Panc1 (cell line): ENCODE measurements at regions not wholly inside any gene's neighbourhood (a gene's known extent, or its start where the extent isn't known, plus 50 kb on each side); places are given as distances from the start of the nearest gene placed in this dataset.

Experiments
- ATAC-seq: fragments of 200-7000 bp; cut with Tn5 transposase; 2 replicates; pipeline ENCODE4 v1.9.1; 2020; ENCODE audit warnings: mild to moderate bottlenecking, moderate library complexity
- BruUV-seq: library from RNA; stranded (reverse); fragments of 400-500 nt; replicated peaks from 2 replicates; lab custom pipeline; 2021; lab: Mats Ljungman, UMichigan
- CTCF ChIA-PET: fragments of 300-600 bp; sonication (Branson Sonifier 250); formaldehyde crosslinking; loops from one replicate; lab custom pipeline; 2022; ENCODE audit warnings: antibody characterized with exemption; lab: Charles Lee
- POLR2A ChIA-PET: fragments of 300-600 bp; sonication (Branson Sonifier 250); formaldehyde crosslinking; loops from one replicate; lab custom pipeline; 2022; ENCODE audit warnings: antibody characterized with exemption; lab: Charles Lee
- DNase-seq: peaks from one replicate; pipeline ENCODE4 v3.0.0-alpha.2; 2010; ENCODE audit warnings: low read depth, low spot score
- H3K27ac ChIP-seq: 2 replicates; pipeline ENCODE4 v1.5.1; 2011; ENCODE audit warnings: mild to moderate bottlenecking, low read length, inconsistent platforms
- H3K27me3 ChIP-seq: fragments of 200-500 bp; sonication (Bioruptor generic); 2 replicates; pipeline ENCODE4 v1.6.0; 2014; ENCODE audit warnings: low read length, inconsistent platforms; ENCODE audit not compliant: control insufficient read depth, insufficient read depth
- H3K36me3 ChIP-seq: fragments of 200-500 bp; sonication (Bioruptor generic); 2 replicates; pipeline ENCODE4 v1.5.1; 2014; ENCODE audit warnings: inconsistent platforms, mild to moderate bottlenecking, low read length, moderate library complexity; ENCODE audit not compliant: control insufficient read depth, insufficient read depth
- H3K4me1 ChIP-seq: 2 replicates; pipeline ENCODE4 v1.5.1; 2011; ENCODE audit warnings: inconsistent platforms, mild to moderate bottlenecking, low read length, moderate library complexity; ENCODE audit not compliant: control insufficient read depth, insufficient read depth
- H3K4me3 ChIP-seq, 2 experiments: 2 replicates each; pipeline ENCODE4 v1.5.1; 2011 to 2012; ENCODE audit warnings: low read depth in 2 of 2, low read length in 2 of 2, mild to moderate bottlenecking in 2 of 2, inconsistent platforms in 1 of 2, moderate library complexity in 1 of 2
- H3K9me3 ChIP-seq: fragments of 200-500 bp; sonication (Bioruptor generic); 2 replicates; pipeline ENCODE4 v1.5.1; 2014; ENCODE audit warnings: low read depth, mild to moderate bottlenecking, inconsistent platforms, low read length, moderate library complexity; ENCODE audit not compliant: control insufficient read depth, insufficient read depth
- POLR2AphosphoS5 ChIP-seq: IDR thresholded peaks from 2 replicates; pipeline ENCODE4 v1.6.1; 2012; ENCODE audit warnings: mild to moderate bottlenecking, low read depth, low read length, moderate library complexity
- SIN3A ChIP-seq: IDR thresholded peaks from 2 replicates; pipeline ENCODE4 v1.6.1; 2012; ENCODE audit warnings: low read depth, mild to moderate bottlenecking, low read length, moderate library complexity, borderline replicate concordance; ENCODE audit not compliant: insufficient read depth
- TCF7L2 ChIP-seq: IDR thresholded peaks from 2 replicates; pipeline ENCODE4 v1.6.1; 2011; ENCODE audit warnings: mild to moderate bottlenecking, low read depth, low read length, inconsistent platforms
- in situ Hi-C: cut with HindIII; loops from 2 replicates; pipeline ENCODE4 v1.10.0; 2016; ENCODE audit warnings: low sequenced_read_pairs, low pct_unique_long_range_greater_than_20kb
- intact Hi-C: fragments of 100-400 bp; cut with micrococcal nuclease; formaldehyde crosslinking; loops from one replicate; pipeline ENCODE4 v1.10.0; 2022; ENCODE audit not compliant: unreplicated experiment
- TF ChIP-seq, protein P1 (sequence below), 2 experiments: IDR thresholded peaks; 2 replicates each; pipeline ENCODE4 v1.6.1; 2011 to 2012; ENCODE audit warnings: low read depth in 2 of 2, control low read depth in 1 of 2, low read length in 1 of 2, mild to moderate bottlenecking in 1 of 2, moderate library complexity in 1 of 2; ENCODE audit not compliant: insufficient read depth in 1 of 2
- TF ChIP-seq, protein P2 (sequence below): fragments of 450-650 bp; IDR thresholded peaks from 2 replicates; pipeline ENCODE4 v1.5.1; 2017; ENCODE audit warnings: mild to moderate bottlenecking

DNA sequence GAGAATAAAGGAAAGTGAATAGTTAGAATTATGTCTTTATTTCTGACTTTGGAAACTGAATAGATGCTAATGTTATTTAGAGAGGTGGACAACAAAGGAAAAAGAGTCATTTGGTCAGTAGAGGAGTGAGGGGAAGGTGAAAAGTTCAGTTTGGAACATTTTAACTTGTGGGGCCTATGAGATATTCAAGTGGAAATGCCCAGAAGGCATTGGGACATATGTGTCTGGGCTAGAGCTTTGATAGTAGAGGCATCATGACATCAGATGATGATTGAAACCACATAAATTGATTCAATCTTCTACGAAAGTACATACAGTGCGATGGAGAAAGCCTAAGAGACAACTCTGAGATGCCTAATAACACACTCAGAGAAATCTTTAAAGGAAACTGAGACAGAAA is 151.7 kb upstream of the COL11A1 start:
- Histone ChIP-seq H3K36me3 (no peaks in the 10 kb centered on the region), H3K4me3 (no peak overlapping the region), H3K27ac (no peak overlapping the region), H3K27me3 (no peaks in the 10 kb centered on the region), H3K9me3 (no peaks in the 10 kb centered on the region), H3K4me1 (no peaks in the 10 kb centered on the region)
- no peak for DNase-seq
- ChIA-PET POLR2A (no interaction called here), CTCF (no interaction called here)
- no peak for TF ChIP-seq TCF7L2
- TF ChIP-seq, protein P1, sequence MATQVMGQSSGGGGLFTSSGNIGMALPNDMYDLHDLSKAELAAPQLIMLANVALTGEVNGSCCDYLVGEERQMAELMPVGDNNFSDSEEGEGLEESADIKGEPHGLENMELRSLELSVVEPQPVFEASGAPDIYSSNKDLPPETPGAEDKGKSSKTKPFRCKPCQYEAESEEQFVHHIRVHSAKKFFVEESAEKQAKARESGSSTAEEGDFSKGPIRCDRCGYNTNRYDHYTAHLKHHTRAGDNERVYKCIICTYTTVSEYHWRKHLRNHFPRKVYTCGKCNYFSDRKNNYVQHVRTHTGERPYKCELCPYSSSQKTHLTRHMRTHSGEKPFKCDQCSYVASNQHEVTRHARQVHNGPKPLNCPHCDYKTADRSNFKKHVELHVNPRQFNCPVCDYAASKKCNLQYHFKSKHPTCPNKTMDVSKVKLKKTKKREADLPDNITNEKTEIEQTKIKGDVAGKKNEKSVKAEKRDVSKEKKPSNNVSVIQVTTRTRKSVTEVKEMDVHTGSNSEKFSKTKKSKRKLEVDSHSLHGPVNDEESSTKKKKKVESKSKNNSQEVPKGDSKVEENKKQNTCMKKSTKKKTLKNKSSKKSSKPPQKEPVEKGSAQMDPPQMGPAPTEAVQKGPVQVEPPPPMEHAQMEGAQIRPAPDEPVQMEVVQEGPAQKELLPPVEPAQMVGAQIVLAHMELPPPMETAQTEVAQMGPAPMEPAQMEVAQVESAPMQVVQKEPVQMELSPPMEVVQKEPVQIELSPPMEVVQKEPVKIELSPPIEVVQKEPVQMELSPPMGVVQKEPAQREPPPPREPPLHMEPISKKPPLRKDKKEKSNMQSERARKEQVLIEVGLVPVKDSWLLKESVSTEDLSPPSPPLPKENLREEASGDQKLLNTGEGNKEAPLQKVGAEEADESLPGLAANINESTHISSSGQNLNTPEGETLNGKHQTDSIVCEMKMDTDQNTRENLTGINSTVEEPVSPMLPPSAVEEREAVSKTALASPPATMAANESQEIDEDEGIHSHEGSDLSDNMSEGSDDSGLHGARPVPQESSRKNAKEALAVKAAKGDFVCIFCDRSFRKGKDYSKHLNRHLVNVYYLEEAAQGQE (IDR thresholded peaks at IDR 0.05; ENCODE audit: insufficient read depth in 1 of 2, low read depth in 2 of 2, low read length in 1 of 2): no peak
- TF ChIP-seq POLR2AphosphoS5: no peak
- no TSS peak for BruUV-seq
- in situ Hi-C loops: no loop called here
- ATAC-seq: no peak
- intact Hi-C loops: no loop called here

DNA sequence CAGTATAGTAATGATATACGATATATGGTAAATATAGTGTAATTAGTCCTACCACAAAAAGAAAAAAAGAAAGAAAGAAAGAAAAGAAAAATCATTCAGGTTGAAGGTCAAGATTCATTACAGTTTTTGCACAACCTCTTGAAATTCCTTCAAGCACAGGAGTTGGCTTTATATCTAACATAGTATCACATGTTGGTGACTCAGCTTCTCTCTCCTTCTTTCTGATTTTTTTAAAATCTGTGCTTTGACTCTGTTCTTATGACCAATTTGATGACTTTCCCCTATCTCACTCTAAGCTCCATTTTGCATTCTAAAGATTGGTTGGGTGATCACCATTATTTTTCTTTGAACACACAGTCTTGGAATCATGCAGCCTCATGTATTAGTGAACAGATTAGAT is 148.2 kb upstream of the COL11A1 start:
- intact Hi-C loops (no loop called here), in situ Hi-C loops (no loop called here)
- Histone ChIP-seq H3K9me3 (no peaks in the 10 kb centered on the region), H3K27me3 (no peaks in the 10 kb centered on the region), H3K36me3 (no peaks in the 10 kb centered on the region), H3K4me3 (no peak overlapping the region), H3K27ac (no peak overlapping the region), H3K4me1 (no peaks in the 10 kb centered on the region)
- no peak for ATAC-seq
- POLR2A ChIA-PET: no interaction called here
- DNase-seq: no peak
- CTCF ChIA-PET: no interaction called here
- TF ChIP-seq, protein P2, sequence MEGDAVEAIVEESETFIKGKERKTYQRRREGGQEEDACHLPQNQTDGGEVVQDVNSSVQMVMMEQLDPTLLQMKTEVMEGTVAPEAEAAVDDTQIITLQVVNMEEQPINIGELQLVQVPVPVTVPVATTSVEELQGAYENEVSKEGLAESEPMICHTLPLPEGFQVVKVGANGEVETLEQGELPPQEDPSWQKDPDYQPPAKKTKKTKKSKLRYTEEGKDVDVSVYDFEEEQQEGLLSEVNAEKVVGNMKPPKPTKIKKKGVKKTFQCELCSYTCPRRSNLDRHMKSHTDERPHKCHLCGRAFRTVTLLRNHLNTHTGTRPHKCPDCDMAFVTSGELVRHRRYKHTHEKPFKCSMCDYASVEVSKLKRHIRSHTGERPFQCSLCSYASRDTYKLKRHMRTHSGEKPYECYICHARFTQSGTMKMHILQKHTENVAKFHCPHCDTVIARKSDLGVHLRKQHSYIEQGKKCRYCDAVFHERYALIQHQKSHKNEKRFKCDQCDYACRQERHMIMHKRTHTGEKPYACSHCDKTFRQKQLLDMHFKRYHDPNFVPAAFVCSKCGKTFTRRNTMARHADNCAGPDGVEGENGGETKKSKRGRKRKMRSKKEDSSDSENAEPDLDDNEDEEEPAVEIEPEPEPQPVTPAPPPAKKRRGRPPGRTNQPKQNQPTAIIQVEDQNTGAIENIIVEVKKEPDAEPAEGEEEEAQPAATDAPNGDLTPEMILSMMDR: no peak
- TF ChIP-seq SIN3A: no peak
- no peak for TF ChIP-seq TCF7L2
- TF ChIP-seq POLR2AphosphoS5: no peak
- TF ChIP-seq, protein P1 (IDR thresholded peaks at IDR 0.05; ENCODE audit: insufficient read depth in 1 of 2, low read depth in 2 of 2, low read length in 1 of 2): no peak
- BruUV-seq: no TSS peak
